Hematopoietic multipotent progenitor cell treated with erythropoietin and hydrocortisone succinate and interleukin-3 and kit ligand, for 15 days (in vitro differentiated cells): ENCODE measurements at regions not wholly inside any gene's neighbourhood (a gene's known extent, or its start where the extent isn't known, plus 50 kb on each side); places are given as distances from the start of the nearest gene placed in this dataset.
"Not testable (repeated sequence)": the region's sequence is repeated elsewhere in the genome, so short reads cannot be mapped to it uniquely, and the experiment has no call there.

ENCODE experiments used
- DNase-seq: peaks from one replicate; pipeline ENCODE4 v3.0.0-alpha.2; 2015; ENCODE audit warnings: low spot score

DNA sequence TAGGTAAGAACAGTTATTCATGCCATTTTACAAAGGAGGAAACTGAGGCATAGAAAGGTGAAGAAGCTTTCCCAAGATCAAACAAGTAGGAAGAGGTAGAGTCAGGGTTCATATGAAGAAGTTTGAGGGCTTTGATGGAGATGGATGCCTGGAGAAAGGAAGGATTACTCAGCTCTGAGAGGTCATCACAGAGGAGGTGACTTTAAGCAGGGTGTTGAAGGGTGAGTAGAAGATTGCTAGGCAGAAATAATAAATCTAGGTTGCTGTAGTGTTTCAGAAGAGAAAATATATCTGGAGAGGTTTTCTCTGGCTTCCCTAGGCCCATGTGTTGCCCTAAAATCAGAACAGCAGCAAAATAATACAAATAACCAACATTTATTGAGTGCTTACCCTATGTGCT lies 196.3 kb downstream of the PALM2AKAP2 start:
- DNase-seq, result no peak

DNA sequence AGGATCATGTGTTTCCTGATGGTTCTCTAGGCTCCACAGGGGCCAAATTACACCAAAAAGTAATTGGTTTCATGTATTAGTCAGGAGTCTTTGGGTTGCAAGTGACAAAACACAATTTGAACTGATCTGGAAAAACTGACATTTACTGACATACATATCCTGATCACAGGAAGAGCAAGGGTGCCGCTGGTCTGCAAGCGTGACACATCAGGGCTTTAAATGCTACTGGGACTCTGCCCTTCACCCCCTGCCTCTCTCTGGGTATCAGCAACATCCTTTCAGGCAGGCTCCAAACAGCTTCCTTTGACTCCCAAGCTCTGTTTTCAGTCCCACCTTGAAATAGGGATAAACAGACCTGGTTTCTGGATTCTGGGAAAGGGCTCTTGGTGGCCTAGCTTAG lies 197.5 kb downstream of the PALM2AKAP2 start:
- no peak for DNase-seq

DNA sequence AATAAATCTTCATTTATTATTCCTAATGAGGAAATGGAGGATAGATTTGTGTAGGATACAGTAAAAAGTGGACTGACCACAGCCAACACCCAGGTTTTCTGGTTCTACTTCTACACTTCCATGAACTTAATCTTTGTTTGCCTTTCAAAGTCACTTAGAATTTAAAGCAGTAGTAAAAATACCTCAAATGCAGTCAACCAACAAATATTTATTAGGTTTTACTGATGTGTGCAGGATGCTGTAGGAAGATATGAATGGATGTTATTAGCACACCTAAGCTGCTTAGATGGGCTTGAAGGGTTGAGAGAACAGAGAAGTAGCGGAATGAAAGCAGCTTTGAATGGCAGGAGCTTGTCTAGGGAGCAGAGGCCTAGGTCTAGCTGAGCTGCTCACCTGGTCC lies 201.1 kb downstream of the PALM2AKAP2 start:
- no peak for DNase-seq

DNA sequence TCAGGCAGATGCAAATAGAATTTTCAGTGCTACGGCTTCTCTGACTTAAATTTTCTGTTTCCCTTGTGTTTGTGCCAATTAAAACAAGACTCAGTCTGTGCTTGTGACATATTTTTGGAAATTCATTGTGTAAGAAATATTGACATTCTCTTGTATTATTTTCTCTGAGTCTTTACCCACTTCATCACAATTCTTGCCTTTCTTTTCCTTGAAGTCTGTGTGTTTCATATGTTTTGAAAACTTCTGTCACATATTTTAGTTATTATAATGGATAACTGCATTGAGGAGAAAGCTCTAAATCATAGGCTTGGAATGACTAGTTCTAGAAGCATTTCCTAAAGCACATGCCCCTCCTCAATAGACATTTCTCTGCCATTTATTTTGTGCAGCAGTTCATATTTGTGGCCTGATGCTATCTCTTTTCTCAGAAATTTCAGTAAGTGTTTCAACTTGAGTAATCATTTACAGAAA lies 206.6 kb downstream of the PALM2AKAP2 start:
- DNase-seq, result no peak

DNA sequence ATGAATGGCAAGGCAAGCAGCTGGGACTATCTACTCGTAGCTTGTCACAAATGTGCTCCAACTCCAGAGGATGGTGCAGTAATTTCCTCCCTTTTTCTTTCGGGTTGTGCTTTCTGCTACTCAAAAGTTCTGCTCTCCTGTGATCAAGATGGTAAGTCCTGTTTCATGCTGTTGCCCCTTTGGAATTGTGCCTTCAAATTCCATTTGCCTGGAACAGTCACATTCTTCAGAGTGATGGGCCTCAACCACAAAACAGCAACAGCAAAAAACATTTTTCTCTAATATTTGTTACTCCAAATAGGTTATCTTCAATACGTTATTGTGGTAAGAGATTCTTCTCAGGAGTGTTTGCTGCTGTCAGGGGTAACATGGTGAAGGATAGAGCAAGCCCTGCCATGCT lies 209.3 kb downstream of the PALM2AKAP2 start:
- no peak for DNase-seq

DNA sequence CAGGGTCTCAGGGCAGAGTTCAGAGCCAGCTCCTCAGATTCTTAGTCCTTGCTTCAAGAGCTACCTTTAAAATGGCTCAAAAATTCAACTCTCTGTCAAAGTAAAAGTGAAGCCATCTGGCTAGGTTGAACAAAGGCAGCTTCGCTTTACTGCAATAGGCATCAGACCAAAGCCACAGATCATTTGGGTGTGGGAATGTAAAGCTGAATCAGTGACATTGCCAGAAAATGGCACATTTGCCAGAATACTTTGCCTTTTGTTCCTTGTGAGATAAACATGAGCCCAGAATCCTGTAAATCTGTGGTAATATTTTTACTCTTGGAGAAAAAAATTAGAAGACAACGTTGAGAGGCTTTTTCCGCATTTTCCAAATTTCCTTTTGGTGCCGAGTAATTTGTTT lies 210.5 kb downstream of the PALM2AKAP2 start:
- no peak for DNase-seq

DNA sequence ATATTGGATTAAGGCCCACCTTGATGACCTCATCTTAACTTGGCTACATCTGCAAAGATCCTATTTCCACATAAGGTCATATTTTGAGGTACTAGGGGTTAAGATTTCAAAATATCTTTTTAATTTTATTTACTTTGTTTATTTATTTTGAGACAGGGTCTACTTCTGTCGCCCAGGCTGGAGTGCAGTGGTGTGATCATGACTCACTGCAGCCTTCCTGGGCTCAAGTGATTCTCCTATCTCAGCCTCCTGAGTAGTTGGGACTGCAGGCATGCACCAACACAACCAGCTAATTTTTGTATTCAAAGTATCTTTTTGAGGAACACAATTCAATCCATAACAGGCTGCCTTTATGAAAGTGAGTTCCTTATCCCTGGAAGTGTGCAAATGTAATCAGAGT lies 212.3 kb downstream of the PALM2AKAP2 start:
- DNase-seq, result no peak

DNA sequence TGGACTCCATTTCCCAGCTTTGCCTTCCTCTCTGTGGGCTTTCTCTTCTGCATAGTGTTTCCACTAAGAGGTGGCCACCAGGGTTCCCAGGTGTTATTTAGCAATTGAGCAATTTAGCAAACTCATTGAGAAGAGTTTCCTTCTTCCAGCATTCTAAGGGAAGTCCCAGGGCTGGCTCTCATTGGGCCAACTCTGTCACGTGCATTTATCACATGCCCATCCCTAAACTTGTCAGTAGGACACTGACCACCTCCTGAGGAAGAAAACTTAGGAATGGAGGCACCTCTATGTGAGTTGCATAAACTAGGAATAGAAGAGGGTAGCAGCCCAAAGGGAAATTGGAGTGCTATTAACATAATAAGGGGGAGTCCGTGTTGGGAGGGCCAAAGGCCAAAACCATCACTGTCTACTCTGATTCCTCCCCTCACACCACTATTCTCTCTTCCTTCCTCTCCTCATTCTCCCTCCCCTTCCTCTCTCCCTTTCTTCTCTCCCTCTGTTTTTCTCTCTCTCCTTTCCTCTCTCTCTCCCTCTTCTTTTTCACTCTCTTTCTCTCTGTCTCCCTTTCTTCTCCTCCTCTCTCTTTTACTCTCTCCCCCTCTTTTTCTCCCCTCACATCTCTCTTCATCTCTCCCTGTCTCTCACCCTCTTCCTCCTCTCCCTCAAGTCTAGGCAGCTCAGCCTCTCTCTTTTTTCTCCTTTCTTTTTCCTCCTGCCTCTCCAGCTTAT lies 213.4 kb downstream of the PALM2AKAP2 start:
- DNase-seq, result no peak

DNA sequence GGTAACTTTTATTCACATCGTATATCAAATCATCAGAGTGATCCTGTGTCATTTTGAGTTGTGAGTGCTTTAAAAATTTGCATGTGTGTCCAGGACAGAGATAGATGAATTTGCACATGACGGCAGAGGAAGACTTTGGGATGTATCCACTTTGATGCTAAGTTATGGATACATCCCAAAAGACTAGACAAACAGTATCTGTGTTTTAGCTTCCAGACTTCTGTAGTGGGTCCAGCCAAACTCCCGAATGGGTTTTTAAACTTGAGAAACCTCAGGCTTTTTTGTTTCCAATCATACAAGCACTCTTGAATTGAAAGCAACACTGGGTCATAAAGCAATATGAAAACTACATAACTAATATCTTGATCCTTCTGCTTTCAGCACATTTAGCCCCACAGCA lies 213.8 kb downstream of the C9orf152 start:
- no peak for DNase-seq

DNA sequence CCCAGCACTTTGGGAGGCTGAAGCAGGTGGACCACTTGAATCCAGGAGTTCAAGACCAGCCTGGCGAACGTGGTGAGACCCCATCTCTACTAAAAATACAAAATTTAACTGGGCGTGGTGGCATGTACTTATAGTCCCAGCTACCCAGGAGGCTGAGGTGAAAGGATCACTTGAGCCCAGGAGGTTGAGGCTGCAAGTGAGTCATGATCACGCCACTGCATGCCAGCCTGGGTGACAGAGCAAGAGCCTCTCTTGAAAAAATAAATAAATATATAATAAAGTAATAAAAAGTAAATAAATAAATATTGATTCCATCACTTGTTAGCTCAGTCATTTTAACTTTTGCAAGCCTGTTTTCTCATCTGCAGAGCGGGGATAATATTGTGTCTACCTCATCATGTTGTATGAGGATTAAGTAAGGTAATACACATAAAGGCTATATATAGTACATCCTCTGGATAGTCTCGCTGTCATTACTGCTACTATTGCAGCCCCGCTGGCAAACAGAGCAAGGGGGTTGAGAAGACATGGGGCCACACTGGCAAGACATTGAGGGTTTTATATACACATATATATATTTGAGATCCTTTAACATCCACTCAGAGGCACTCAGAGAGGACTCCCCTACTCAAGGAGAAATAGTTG lies 210.9 kb downstream of the C9orf152 start:
- no peak for DNase-seq

DNA sequence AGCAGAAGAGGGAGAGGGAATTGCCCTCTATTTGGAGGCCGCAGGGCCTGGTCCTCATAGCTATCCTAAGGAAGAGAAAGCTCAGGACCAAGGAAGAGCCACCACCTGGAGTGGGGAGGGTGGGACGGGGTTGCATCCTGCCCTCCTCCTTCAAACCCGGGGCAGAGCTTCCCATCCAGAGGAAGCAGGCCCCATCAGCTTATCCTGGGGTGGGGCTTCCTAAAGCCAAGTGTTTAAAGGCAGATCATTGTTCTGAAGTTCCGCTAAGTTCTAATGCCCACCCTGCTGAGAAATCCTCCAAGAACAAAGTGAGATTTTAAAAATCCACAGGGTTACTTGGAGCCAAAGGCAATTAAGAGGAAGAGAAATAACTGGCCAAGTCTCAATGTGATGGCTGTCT lies 210.3 kb downstream of the C9orf152 start:
- DNase-seq, result no peak

DNA sequence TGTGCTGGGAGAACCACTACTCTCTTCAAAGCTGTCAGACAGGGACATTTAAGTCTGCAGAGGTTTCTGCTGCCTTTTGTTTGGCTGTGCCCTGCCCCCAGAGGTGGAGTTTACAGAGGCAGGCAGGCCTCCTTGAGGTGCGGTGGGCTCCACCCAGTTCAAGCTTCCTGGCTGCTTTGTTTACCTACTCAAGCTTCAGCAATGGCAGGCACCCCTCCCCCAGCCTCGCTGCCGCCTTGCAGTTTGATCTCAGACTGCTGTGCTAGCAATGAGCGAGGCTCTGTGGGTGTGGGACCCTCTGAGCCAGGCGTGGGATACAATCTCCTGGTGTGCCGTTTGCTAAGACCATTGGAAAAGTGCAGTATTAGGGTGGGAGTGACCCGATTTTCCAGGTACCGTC lies 202.4 kb downstream of the C9orf152 start:
- DNase-seq, result not testable (repeated sequence)

DNA sequence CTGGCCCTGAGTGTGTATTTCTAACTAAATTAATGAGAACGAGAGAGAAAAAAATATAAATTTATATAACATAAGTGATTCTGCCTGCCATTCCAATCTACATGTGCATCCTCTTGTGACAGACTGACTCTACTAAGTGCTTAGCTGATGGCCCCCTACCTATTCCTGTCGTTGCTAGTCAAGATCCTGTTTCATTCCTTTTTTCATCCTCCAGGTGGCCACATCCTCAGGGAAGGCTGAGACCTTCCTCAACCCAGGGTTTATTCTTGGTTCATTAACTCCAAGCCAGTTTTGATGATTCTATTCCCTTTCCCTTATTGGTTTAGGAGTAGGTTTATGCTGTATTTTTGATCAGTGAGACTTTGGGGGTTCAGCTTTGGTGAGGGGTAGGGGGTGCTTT lies 201.3 kb downstream of the C9orf152 start:
- DNase-seq, result no peak

DNA sequence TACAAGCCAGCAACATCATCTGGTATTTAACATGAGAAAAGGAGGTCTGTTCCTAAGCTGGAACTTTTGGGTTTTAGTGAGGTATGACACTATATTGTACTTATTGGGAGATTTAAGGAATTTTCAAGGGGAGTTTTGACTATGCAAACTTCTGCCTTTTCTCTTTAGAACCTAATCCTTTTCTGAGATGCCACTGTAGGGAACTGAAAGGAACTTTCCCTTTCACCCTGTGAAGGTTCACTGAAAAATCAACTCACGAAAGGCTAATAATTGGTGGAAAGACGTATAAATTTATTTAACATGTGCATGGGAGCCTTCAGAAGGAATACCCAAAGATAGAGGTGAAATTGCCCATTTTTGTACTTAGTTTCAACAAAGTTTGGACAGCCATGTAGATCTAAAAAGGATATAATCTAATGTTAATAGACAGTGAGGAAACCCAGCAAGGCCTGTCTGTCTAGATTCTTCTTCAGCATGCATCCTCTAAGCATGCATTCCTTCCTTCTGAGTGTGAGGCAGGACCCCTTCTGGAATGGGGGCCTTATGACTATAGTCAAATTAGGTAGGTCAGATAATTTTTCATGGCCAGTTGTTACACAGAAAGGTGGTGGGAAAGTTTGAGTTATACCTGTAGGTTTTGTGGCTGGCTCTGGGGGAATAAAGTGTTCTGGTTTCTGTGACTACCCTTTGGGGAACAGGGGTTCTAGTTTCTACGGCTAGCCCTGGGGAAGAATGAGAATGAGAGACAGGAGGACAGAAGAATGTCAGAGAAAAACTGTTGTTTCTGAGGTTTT lies 200.3 kb downstream of the C9orf152 start:
- DNase-seq, result no peak

DNA sequence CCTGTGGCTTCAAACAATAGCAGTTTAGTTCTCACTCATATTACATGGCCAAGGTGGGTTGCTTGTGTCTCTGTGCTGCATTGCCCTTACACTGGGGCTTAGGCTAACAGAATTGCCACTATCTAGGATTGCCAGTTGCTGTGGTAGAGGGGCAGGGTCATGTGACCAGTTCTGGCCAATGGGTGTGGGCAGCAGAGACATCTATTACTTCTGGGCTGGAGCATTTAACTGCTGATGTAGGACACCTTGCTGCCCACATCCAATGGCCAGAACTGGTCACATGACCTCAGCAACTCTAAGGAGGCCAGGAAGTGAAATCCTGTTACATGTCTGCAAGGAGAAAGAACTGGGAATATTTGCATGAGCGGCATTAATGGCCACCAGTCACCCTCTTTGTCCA lies 199.3 kb downstream of the C9orf152 start:
- DNase-seq, result no peak

DNA sequence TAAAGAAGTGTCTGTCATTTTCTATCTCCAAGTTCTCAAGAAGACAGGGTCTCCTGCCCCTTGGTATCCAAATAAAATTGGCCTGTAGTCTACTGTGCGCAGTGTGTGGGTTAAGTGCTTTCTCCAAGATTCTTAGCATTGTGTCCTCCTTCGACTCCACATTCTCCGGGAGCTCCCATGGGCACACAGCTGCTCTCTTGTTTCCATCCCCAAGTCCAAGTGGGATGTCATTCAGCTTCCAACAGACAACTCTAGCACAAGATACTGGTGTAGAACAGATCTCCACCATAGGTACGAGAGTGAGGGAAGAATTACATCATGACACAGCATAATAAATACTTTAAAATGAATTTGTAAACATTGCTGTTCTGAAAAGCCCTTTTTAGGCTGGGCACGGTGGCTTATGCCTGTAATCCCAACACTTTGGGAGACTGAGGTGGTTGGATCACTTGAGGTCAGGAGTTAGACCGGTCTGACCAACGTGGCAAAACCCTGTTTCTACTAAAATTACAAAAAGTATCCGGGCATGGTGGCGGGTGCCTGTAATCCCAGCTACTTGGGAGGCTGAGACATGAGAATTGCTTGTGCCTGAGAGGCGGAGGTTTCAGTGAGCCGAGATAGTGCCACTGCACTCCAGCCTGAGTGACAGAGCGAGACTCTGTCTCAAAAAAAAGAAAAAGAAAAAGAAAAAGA lies 196.2 kb downstream of the C9orf152 start:
- no peak for DNase-seq

DNA sequence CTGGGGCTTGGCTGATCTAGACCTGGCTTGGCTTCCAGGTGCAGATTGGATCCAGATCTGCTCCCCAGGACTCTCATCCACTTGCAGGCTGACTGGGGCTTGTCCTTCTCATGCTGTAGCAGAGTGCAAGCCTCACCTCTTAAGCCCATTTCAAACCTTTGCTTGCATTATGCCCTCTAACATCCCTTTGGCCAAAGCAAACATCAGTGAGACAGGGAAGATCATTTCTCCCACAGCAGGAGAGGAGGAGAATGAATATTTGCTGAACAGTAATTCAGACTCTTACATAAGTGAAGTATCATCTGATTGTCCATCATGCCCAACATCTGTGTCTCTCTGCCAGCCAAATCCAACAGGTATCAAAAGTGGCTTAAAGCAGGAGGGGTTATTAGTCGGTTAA lies 194.9 kb downstream of the C9orf152 start:
- no peak for DNase-seq

DNA sequence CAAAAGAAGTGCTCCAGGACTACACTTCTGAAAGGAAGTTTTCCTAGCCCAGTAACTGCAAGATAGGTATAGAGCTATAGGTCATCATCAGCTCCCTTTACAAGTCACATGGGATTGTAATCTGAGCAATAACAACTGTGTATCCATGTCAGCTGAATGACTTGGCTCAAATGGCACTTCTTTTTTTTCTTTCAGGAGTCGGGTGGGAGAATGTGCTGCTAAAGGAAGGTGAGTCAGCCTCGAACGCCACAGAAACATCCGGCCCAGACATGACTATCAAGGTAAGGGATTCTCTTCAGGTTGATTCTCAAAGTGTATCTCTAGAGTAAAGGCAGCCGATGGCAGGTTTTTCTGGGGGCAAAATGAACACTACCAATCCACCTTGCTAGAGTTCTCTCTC lies 192.2 kb downstream of the C9orf152 start:
- DNase-seq, result no peak

DNA sequence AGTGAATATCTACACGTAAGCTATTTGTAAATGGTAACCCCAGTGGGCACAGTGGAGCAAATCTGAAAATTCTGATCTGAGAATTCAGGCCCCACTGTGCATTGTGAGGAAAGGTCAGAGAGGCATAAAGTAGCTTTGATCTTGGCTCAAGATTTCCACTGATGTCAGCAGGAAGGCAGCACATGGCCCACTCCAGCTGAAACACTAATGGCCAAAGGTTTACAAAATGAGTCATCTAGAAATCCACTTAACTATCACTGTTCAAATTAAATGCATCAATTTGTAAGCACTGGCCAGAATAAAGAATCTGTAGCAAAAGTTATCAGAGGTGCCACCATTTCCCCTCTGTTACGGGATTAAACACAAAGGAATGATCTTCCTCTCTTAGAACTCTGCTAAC lies 191.6 kb downstream of the C9orf152 start:
- DNase-seq, result no peak

DNA sequence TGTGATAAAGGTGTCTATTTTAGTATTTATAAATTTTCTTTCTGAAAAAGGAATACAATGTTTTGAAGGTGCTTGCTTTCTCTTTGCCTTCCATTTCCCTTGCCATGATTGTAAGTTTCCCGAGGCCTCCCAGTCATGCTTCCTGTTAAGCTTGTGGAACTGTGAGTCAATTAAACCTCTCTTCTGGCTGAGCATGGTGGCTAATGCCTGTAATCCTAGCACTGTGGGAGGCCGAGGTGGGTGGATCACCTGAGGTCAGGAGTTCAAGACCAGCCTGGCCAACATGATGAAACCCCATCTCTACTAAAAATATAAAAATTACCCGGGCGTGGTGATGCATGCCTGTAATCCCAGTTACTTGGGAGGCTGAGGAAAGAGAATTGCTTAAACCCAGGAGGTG lies 187.7 kb downstream of the C9orf152 start:
- not testable (repeated sequence) for DNase-seq

DNA sequence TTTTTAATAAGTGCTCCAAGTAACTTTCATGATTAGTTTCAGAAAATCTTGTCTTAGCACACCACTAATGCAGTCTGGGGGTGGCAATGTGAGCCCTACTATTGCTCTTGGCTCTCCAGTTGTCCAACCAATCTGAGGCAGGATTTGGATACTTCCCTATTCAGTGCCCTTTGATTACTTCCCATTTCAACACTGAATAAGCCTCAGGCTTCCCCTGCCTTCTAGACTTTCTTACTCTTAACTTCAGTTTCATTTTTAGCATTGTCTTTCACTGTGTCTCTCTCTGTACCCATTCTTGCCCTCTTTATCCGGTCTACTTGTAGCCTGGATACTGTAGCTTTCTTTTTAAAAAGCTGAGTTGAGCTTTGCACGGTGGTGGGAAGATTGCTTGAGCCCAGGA lies 186.1 kb downstream of the C9orf152 start:
- DNase-seq, result no peak

DNA sequence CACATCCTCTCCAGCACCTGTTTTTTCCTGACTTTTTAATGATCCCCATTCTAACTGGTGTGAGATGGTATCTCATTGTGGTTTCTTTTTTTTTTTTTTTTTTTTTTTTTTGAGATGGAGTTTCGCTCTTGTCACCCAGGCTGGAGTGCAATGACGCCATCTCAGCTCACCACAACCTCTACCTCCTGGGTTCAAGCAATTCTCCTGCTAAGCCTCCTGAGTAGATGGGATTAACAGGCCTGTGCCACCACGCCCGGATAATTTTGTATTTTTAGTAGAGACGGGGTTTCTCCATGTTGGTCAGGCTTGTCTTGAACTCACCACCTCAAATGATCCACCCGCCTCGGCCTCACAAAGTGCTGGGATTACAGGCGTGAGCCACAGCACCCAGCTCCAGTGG lies 184.7 kb downstream of the C9orf152 start:
- not testable (repeated sequence) for DNase-seq
